Keratinocyte (primary cell): ENCODE measurements at regions not wholly inside any gene's neighbourhood (a gene's known extent, or its start where the extent isn't known, plus 50 kb on each side); places are given as distances from the start of the nearest gene placed in this dataset.

Experiments
- EZH2 ChIP-seq: IDR thresholded peaks from one replicate; pipeline ENCODE4 v1.6.1; 2012; ENCODE audit warnings: inconsistent platforms, mild to moderate bottlenecking, low read length, moderate library complexity
- TF ChIP-seq, protein P1 (sequence below), 3 experiments: IDR thresholded peaks in 1 of 3; conservative IDR thresholded peaks in 1 of 3; optimal IDR thresholded peaks in 1 of 3; 2 replicates in 2 of 3; 3 replicates in 1 of 3; pipeline versions ENCODE3 to v1.5.1; 2011; ENCODE audit warnings: low read length in 3 of 3, mild to moderate bottlenecking in 3 of 3, moderate library complexity in 2 of 3, control low read depth in 1 of 3, inconsistent platforms in 1 of 3; ENCODE audit not compliant: insufficient read depth in 2 of 3; ENCODE audit errors: extremely low read depth in 1 of 3

DNA sequence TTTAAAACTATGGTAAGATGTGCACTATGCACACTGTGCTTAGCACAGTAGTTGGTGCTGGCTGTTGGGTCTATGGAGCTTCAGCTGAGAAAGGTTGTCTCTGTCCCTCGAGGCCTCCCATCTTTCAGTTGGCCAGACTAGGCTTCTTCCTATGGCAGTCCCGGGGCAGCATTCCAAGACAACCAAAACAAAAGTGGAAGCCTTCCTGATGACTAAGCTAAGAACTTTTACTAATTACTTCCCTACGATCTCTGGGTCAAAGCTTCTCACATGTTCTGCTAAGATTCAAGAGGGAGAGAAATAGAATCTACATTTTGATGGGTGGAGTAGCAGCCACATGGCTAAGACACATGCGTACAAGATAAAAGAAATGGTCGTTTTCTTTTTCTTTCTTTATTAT is 342.8 kb downstream of the TUSC7 start:
- TF ChIP-seq, protein P1, sequence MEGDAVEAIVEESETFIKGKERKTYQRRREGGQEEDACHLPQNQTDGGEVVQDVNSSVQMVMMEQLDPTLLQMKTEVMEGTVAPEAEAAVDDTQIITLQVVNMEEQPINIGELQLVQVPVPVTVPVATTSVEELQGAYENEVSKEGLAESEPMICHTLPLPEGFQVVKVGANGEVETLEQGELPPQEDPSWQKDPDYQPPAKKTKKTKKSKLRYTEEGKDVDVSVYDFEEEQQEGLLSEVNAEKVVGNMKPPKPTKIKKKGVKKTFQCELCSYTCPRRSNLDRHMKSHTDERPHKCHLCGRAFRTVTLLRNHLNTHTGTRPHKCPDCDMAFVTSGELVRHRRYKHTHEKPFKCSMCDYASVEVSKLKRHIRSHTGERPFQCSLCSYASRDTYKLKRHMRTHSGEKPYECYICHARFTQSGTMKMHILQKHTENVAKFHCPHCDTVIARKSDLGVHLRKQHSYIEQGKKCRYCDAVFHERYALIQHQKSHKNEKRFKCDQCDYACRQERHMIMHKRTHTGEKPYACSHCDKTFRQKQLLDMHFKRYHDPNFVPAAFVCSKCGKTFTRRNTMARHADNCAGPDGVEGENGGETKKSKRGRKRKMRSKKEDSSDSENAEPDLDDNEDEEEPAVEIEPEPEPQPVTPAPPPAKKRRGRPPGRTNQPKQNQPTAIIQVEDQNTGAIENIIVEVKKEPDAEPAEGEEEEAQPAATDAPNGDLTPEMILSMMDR (optimal IDR thresholded peaks at IDR 0.05 in 1 of 3, IDR thresholded peaks at IDR 0.05 in 1 of 3, conservative IDR thresholded peaks at IDR 0.05 in 1 of 3; ENCODE audit: extremely low read depth in 1 of 3, insufficient read depth in 2 of 3, low read length in 3 of 3), result no peak
- no peak for TF ChIP-seq EZH2
